ENCODE measurements at regions not wholly inside any gene's neighbourhood (a gene's known extent, or its start where the extent isn't known, plus 50 kb on each side); places are given as distances from the start of the nearest gene placed in this dataset.
"Not testable (repeated sequence)": the region's sequence is repeated elsewhere in the genome, so short reads cannot be mapped to it uniquely, and the experiment has no call there.

- H3K27ac ChIP-seq (ENCODE audit: low read depth, low read length), result no peak overlapping the region
- H3K4me1 ChIP-seq (ENCODE audit: insufficient read depth, low read length), result no peaks in the 10 kb centered on the region
- H3K9ac ChIP-seq (ENCODE audit: low read length), result no peak overlapping the region
- no peaks in the 10 kb centered on the region for H3K9me3 ChIP-seq (ENCODE audit: low read length)
- H3K4me3 ChIP-seq (ENCODE audit: low read depth in 1 of 2, low read length in 2 of 2), result no peak overlapping the region
- H3K27me3 ChIP-seq (ENCODE audit: control insufficient read depth in 1 of 2, insufficient read depth in 2 of 2, low read length in 2 of 2), result no peaks in the 10 kb centered on the region
- no peaks in the 10 kb centered on the region for H3K36me3 ChIP-seq (ENCODE audit: insufficient read depth, low read length)
These were observed 287.9 kb upstream of the DEFB112 start for GRCh38 chr6:50337532-50338122.

- H3K4me3 ChIP-seq (ENCODE audit: low read depth in 1 of 2, low read length in 2 of 2), result no peak overlapping the region
- no peaks in the 10 kb centered on the region for H3K27me3 ChIP-seq (ENCODE audit: control insufficient read depth in 1 of 2, insufficient read depth in 2 of 2, low read length in 2 of 2)
- H3K9ac ChIP-seq (ENCODE audit: low read length), result no peak overlapping the region
- no peaks in the 10 kb centered on the region for H3K9me3 ChIP-seq (ENCODE audit: low read length)
- H3K4me1 ChIP-seq (ENCODE audit: insufficient read depth, low read length), result no peaks in the 10 kb centered on the region
- no peaks in the 10 kb centered on the region for H3K36me3 ChIP-seq (ENCODE audit: insufficient read depth, low read length)
- no peak overlapping the region for H3K27ac ChIP-seq (ENCODE audit: low read depth, low read length)
These were observed 303.9 kb upstream of the DEFB112 start for GRCh38 chr6:50353603-50354002.

GRCh38 chr6:50358113-50358512 is 308.4 kb upstream of the DEFB112 start:
- Histone ChIP-seq H3K4me1 (ENCODE audit: insufficient read depth, low read length) (no peaks in the 10 kb centered on the region), H3K27ac (ENCODE audit: low read depth, low read length) (no peak overlapping the region), H3K27me3 (ENCODE audit: control insufficient read depth in 1 of 2, insufficient read depth in 2 of 2, low read length in 2 of 2) (no peaks in the 10 kb centered on the region), H3K9me3 (ENCODE audit: low read length) (no peaks in the 10 kb centered on the region), H3K9ac (ENCODE audit: low read length) (no peak overlapping the region), H3K36me3 (ENCODE audit: insufficient read depth, low read length) (no peaks in the 10 kb centered on the region), H3K4me3 (ENCODE audit: low read depth in 1 of 2, low read length in 2 of 2) (no peak overlapping the region)

GRCh38 chr6:50361641-50362331 is 312.1 kb upstream of the DEFB112 start:
- Histone ChIP-seq H3K36me3 (ENCODE audit: insufficient read depth, low read length) (no peaks in the 10 kb centered on the region), H3K9me3 (ENCODE audit: low read length) (no peaks in the 10 kb centered on the region), H3K27ac (ENCODE audit: low read depth, low read length) (no peak overlapping the region), H3K9ac (ENCODE audit: low read length) (no peak overlapping the region), H3K27me3 (ENCODE audit: control insufficient read depth in 1 of 2, insufficient read depth in 2 of 2, low read length in 2 of 2) (no peaks in the 10 kb centered on the region), H3K4me3 (ENCODE audit: low read depth in 1 of 2, low read length in 2 of 2) (no peak overlapping the region), H3K4me1 (ENCODE audit: insufficient read depth, low read length) (no peaks in the 10 kb centered on the region)

GRCh38 chr6:50362706-50363105 is 313.0 kb upstream of the DEFB112 start:
- no peaks in the 10 kb centered on the region for H3K36me3 ChIP-seq (ENCODE audit: insufficient read depth, low read length)
- no peaks in the 10 kb centered on the region for H3K27me3 ChIP-seq (ENCODE audit: control insufficient read depth in 1 of 2, insufficient read depth in 2 of 2, low read length in 2 of 2)
- H3K4me3 ChIP-seq (ENCODE audit: low read depth in 1 of 2, low read length in 2 of 2), result no peak overlapping the region
- no peak overlapping the region for H3K27ac ChIP-seq (ENCODE audit: low read depth, low read length)
- no peaks in the 10 kb centered on the region for H3K4me1 ChIP-seq (ENCODE audit: insufficient read depth, low read length)
- H3K9ac ChIP-seq (ENCODE audit: low read length), result no peak overlapping the region
- no peaks in the 10 kb centered on the region for H3K9me3 ChIP-seq (ENCODE audit: low read length)

GRCh38 chr6:50369996-50370395 is 320.3 kb upstream of the DEFB112 start:
- no peak overlapping the region for H3K4me3 ChIP-seq (ENCODE audit: low read depth in 1 of 2, low read length in 2 of 2)
- H3K9ac ChIP-seq (ENCODE audit: low read length), result no peak overlapping the region

GRCh38 chr6:50380406-50381098 is 330.8 kb upstream of the DEFB112 start:
- Histone ChIP-seq H3K27me3 (ENCODE audit: control insufficient read depth in 1 of 2, insufficient read depth in 2 of 2, low read length in 2 of 2) (no peaks in the 10 kb centered on the region), H3K4me3 (ENCODE audit: low read depth in 1 of 2, low read length in 2 of 2) (no peak overlapping the region), H3K36me3 (ENCODE audit: insufficient read depth, low read length) (no peaks in the 10 kb centered on the region), H3K4me1 (ENCODE audit: insufficient read depth, low read length) (no peaks in the 10 kb centered on the region), H3K9me3 (ENCODE audit: low read length) (no peaks in the 10 kb centered on the region), H3K27ac (ENCODE audit: low read depth, low read length) (no peak overlapping the region), H3K9ac (ENCODE audit: low read length) (no peak overlapping the region)

More at GRCh38 chr6:50369996-50370395, 320.3 kb upstream of the DEFB112 start:
- Histone ChIP-seq H3K4me1 (ENCODE audit: insufficient read depth, low read length) (no peaks in the 10 kb centered on the region), H3K36me3 (ENCODE audit: insufficient read depth, low read length) (no peaks in the 10 kb centered on the region), H3K9me3 (ENCODE audit: low read length) (no peaks in the 10 kb centered on the region), H3K27me3 (ENCODE audit: control insufficient read depth in 1 of 2, insufficient read depth in 2 of 2, low read length in 2 of 2) (no peaks in the 10 kb centered on the region), H3K27ac (ENCODE audit: low read depth, low read length) (no peak overlapping the region)

- Histone ChIP-seq H3K36me3 (ENCODE audit: insufficient read depth, low read length) (no peaks in the 10 kb centered on the region), H3K9ac (ENCODE audit: low read length) (no peak overlapping the region), H3K4me3 (ENCODE audit: low read depth in 1 of 2, low read length in 2 of 2) (no peak overlapping the region), H3K4me1 (ENCODE audit: insufficient read depth, low read length) (no peaks in the 10 kb centered on the region), H3K27me3 (ENCODE audit: control insufficient read depth in 1 of 2, insufficient read depth in 2 of 2, low read length in 2 of 2) (no peaks in the 10 kb centered on the region), H3K27ac (ENCODE audit: low read depth, low read length) (no peak overlapping the region), H3K9me3 (ENCODE audit: low read length) (no peaks in the 10 kb centered on the region)
These were observed 331.3 kb upstream of the DEFB112 start for GRCh38 chr6:50381099-50381415.

GRCh38 chr6:50390416-50390815 is 322.9 kb upstream of the TFAP2D start:
- Histone ChIP-seq H3K9ac (ENCODE audit: low read length) (no peak overlapping the region), H3K9me3 (ENCODE audit: low read length) (no peaks in the 10 kb centered on the region), H3K4me1 (ENCODE audit: insufficient read depth, low read length) (no peaks in the 10 kb centered on the region), H3K27me3 (ENCODE audit: control insufficient read depth in 1 of 2, insufficient read depth in 2 of 2, low read length in 2 of 2) (no peaks in the 10 kb centered on the region), H3K27ac (ENCODE audit: low read depth, low read length) (no peak overlapping the region), H3K36me3 (ENCODE audit: insufficient read depth, low read length) (no peaks in the 10 kb centered on the region), H3K4me3 (ENCODE audit: low read depth in 1 of 2, low read length in 2 of 2) (no peak overlapping the region)

GRCh38 chr6:50394139-50394538 is 319.2 kb upstream of the TFAP2D start:
- not testable (repeated sequence) for H3K27me3 ChIP-seq (ENCODE audit: control insufficient read depth in 1 of 2, insufficient read depth in 2 of 2, low read length in 2 of 2); H3K9me3 ChIP-seq (ENCODE audit: low read length); H3K4me3 ChIP-seq (ENCODE audit: low read depth in 1 of 2, low read length in 2 of 2); H3K9ac ChIP-seq (ENCODE audit: low read length); H3K27ac ChIP-seq (ENCODE audit: low read depth, low read length); H3K4me1 ChIP-seq (ENCODE audit: insufficient read depth, low read length); H3K36me3 ChIP-seq (ENCODE audit: insufficient read depth, low read length)

GRCh38 chr6:50404643-50405042 is 308.7 kb upstream of the TFAP2D start:
- no peaks in the 10 kb centered on the region for H3K36me3 ChIP-seq (ENCODE audit: insufficient read depth, low read length)
- no peaks in the 10 kb centered on the region for H3K4me1 ChIP-seq (ENCODE audit: insufficient read depth, low read length)
- H3K27ac ChIP-seq (ENCODE audit: low read depth, low read length), result no peak overlapping the region
- no peaks in the 10 kb centered on the region for H3K27me3 ChIP-seq (ENCODE audit: control insufficient read depth in 1 of 2, insufficient read depth in 2 of 2, low read length in 2 of 2)
- no peaks in the 10 kb centered on the region for H3K9me3 ChIP-seq (ENCODE audit: low read length)
- H3K4me3 ChIP-seq (ENCODE audit: low read depth in 1 of 2, low read length in 2 of 2), result no peak overlapping the region
- H3K9ac ChIP-seq (ENCODE audit: low read length), result no peak overlapping the region

GRCh38 chr6:50410579-50410978 is 302.7 kb upstream of the TFAP2D start:
- H3K9me3 ChIP-seq (ENCODE audit: low read length), result no peaks in the 10 kb centered on the region
- no peaks in the 10 kb centered on the region for H3K36me3 ChIP-seq (ENCODE audit: insufficient read depth, low read length)
- no peak overlapping the region for H3K4me3 ChIP-seq (ENCODE audit: low read depth in 1 of 2, low read length in 2 of 2)
- H3K9ac ChIP-seq (ENCODE audit: low read length), result no peak overlapping the region
- H3K4me1 ChIP-seq (ENCODE audit: insufficient read depth, low read length), result no peaks in the 10 kb centered on the region
- no peaks in the 10 kb centered on the region for H3K27me3 ChIP-seq (ENCODE audit: control insufficient read depth in 1 of 2, insufficient read depth in 2 of 2, low read length in 2 of 2)
- no peak overlapping the region for H3K27ac ChIP-seq (ENCODE audit: low read depth, low read length)
